ENCODE measurements at regions not wholly inside any gene's neighbourhood (a gene's known extent, or its start where the extent isn't known, plus 50 kb on each side); places are given as distances from the start of the nearest gene placed in this dataset.
"Not testable (repeated sequence)": the region's sequence is repeated elsewhere in the genome, so short reads cannot be mapped to it uniquely, and the experiment has no call there.

- no peak for DNase-seq (ENCODE audit: low read depth)
Measured at GRCh38 chr17:71024172-71024571, 854.8 kb downstream of the KCNJ2 start.

- DNase-seq (ENCODE audit: low read depth), result no peak
Measured at GRCh38 chr17:71024969-71025368, 855.6 kb downstream of the KCNJ2 start.

GRCh38 chr17:71029246-71029645, 859.9 kb downstream of the KCNJ2 start:
- no peak for DNase-seq (ENCODE audit: low read depth)

- DNase-seq (ENCODE audit: low read depth), result not testable (repeated sequence)
Measured at GRCh38 chr17:71031286-71031685, 862.0 kb downstream of the KCNJ2 start.

- DNase-seq (ENCODE audit: low read depth), result no peak
Measured at GRCh38 chr17:71032746-71033273, 863.5 kb downstream of the KCNJ2 start.

- no peak for DNase-seq (ENCODE audit: low read depth)
Measured at GRCh38 chr17:71033336-71033735, 864.0 kb downstream of the KCNJ2 start.

- DNase-seq (ENCODE audit: low read depth), result no peak
Measured at GRCh38 chr17:71035226-71035625, 865.9 kb downstream of the KCNJ2 start.

GRCh38 chr17:71037386-71037785, 868.1 kb downstream of the KCNJ2 start:
- DNase-seq (ENCODE audit: low read depth), result no peak

- DNase-seq (ENCODE audit: low read depth), result no peak
Measured at GRCh38 chr17:71039391-71039790, 870.1 kb downstream of the KCNJ2 start.

- DNase-seq (ENCODE audit: low read depth), result no peak
Measured at GRCh38 chr17:71052971-71053370, 883.6 kb downstream of the KCNJ2 start.

GRCh38 chr17:71055128-71055527, 885.8 kb downstream of the KCNJ2 start:
- no peak for DNase-seq (ENCODE audit: low read depth)

GRCh38 chr17:71057448-71057847, 888.1 kb downstream of the KCNJ2 start:
- DNase-seq (ENCODE audit: low read depth), result no peak

GRCh38 chr17:71057938-71058337, 888.6 kb downstream of the KCNJ2 start:
- no peak for DNase-seq (ENCODE audit: low read depth)

- no peak for DNase-seq (ENCODE audit: low read depth)
Measured at GRCh38 chr17:71063127-71063526, 893.8 kb downstream of the KCNJ2 start.

- no peak for DNase-seq (ENCODE audit: low read depth)
Measured at GRCh38 chr17:71063559-71063958, 894.2 kb downstream of the KCNJ2 start.

- no peak for DNase-seq (ENCODE audit: low read depth)
Measured at GRCh38 chr17:71067669-71068407, 898.5 kb downstream of the KCNJ2 start.

GRCh38 chr17:71068408-71068750, 899.0 kb downstream of the KCNJ2 start:
- DNase-seq (ENCODE audit: low read depth), result no peak

- DNase-seq (ENCODE audit: low read depth), result no peak
Measured at GRCh38 chr17:71071041-71071440, 901.7 kb downstream of the KCNJ2 start.

GRCh38 chr17:71071837-71072236, 902.5 kb downstream of the KCNJ2 start:
- DNase-seq (ENCODE audit: low read depth), result no peak

GRCh38 chr17:71080937-71081336, 911.6 kb downstream of the KCNJ2 start:
- DNase-seq (ENCODE audit: low read depth), result no peak

- DNase-seq (ENCODE audit: low read depth), result no peak
Measured at GRCh38 chr17:71081666-71082065, 912.3 kb downstream of the KCNJ2 start.

- DNase-seq (ENCODE audit: low read depth), result no peak
Measured at GRCh38 chr17:71084219-71084618, 914.9 kb downstream of the KCNJ2 start.

GRCh38 chr17:71084838-71085237, 915.5 kb downstream of the KCNJ2 start:
- DNase-seq (ENCODE audit: low read depth), result no peak
